GM18873 (cell line): ENCODE measurements at regions not wholly inside any gene's neighbourhood (a gene's known extent, or its start where the extent isn't known, plus 50 kb on each side); places are given as distances from the start of the nearest gene placed in this dataset.
A peak's percentile ranks its signal among the peaks of the same experiment; 100 is the strongest.
"Not testable (repeated sequence)": the region's sequence is repeated elsewhere in the genome, so short reads cannot be mapped to it uniquely, and the experiment has no call there.

Experiments
- ATAC-seq: cut with Tn5 transposase; IDR thresholded peaks from one replicate; pipeline ENCODE4 v1.9.1; 2021; ENCODE audit warnings: mild to moderate bottlenecking, moderate library complexity, moderate number of reproducible peaks; ENCODE audit not compliant: unreplicated experiment, low FRiP score

DNA sequence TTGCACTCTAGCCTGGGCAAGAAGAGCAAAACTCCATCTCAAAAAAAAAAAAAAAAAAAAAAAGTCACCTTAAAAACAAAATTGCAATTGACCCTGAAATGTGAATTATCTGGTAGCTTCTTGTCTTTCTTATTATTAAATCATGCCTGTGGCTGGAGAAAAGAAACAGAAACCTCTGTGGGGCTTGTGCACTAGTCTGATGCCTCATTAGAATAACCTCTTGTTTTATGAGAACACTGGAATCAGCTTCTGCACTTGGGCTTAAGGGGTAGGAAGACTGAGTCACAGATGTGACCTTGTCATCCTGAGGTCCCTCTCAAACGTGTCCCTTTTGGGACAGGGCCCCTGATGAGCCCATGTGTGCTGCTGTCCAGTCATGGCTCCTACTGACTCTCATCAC lies 237.9 kb downstream of the DACT1 start:
- ATAC-seq = no peak

DNA sequence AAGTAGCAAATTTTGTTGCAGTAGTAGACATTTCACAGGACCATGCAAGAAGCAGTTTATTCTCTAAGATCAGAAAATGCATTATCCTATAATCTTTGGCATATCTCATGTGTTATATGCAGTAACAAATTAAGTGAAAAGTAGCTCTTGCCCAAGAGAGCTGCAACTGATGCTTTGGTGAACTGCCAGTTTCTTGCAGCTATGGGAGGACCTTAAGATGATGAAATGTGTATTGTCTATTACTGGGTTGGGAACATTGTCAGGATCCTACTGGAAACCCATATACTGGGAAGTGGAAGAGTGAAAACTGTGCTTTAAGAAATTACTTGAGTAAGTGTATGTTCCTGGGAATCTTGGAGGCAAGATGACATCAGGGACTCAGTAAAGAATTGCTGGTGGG lies 238.8 kb downstream of the DACT1 start:
- no peak for ATAC-seq

DNA sequence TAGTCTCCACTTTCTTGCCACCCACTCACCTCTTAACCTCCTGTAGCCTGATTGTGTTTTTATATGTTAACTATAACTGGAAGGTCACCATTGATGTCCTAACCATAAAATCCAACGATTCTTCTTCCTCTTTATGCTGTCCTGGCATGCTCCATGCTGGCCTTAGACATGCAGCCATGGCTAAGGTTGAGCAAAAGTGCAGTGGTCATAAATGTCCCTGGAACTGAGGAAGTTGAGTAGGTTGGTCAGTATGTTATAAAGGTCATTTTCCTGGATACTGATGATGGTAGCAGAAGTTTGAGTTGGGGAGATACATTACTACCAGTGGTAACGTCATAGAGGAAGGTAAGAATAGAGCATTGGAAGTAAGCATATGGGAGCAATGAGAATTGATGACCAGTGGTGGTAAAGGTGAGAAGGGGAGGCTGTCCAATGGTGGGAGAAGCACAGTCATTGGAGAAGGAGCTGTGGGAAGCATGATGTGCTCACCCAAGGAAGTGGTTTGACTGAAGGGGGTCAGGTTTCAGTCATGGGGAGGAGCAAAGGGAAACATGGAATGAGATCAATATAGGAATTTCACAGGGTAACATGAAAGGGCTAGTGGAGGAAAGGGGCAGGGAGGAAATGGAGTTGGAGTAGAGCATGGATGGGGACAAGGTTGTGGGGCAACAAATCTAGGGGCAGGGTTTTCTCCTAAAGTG lies 240.8 kb downstream of the DACT1 start:
- ATAC-seq = no peak

DNA sequence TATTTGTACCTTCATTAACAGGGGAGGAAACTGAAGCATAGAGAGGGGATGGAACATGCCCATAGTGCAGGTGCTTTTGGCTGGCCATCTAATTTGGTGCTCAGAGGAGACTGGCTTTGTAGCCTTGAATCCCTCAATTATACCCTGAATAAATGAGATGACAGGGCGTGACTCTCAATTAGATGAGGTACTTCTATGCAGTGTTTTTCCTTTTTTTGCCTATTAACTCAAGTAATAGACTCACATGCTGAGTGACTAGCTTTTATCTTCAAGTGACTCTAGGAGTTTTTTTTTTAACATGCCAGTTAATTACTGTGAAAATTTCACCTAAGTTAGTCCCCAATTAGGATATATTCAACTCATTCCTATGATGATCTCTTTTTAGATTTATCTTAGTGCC lies 243.7 kb downstream of the DACT1 start:
- no peak for ATAC-seq

DNA sequence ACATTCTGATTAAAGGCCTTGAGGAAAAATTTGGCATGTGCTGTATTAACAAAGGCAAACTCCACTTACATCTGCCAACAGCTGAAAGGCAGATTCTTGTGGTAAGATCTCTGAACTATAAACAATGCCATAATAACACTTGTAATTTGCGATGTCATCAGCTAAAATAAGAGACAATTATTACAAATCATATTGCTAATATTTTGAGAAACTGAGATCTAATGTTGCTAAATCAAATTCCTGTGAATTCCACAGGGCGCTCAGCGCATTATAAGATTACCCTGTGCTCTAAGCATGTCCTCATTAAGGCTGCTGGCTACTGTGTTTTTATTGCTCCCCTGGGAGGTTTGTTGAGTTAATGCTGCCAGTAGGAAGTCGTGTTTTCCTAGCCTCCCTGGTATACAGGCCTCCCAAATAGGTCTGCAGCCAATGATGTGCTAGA lies 244.8 kb downstream of the DACT1 start:
- no peak for ATAC-seq

DNA sequence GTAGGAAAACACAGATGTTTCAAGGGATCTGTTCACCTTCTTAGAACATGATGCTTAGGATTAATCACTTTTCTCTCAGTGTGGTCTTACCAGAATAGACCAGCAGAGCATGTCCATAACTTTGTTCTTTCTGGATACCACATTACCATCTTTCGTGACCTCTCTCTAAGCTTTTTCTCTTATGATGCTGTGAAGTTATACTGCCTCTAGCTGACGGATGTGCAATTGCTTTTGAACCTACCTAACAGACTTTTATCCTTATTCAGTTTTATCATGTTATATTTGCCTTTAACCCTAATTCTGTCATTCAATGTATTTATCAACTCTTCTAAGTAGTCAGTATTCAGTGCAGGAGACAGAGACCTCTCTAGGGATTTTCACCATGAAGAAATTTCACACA lies 246.7 kb downstream of the DACT1 start:
- ATAC-seq = no peak

DNA sequence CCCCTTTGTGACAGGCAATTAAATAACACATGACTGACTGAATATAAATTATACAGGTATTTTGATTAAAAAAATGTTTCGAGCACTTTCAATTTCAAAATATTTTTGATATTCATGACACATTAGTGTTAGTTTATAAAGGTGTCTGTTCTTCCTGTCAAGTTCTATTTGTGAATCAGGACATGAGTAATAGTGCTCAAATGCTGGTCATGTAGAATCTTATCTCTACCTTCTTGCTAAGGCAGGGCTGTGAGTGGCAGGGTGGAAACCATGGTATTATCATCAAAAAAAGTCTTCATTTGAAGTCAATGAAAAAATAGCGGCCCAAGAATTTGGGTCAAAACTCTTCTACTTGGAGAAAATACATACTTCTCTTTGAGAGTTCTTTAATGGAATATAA lies 250.2 kb downstream of the DACT1 start:
- no peak for ATAC-seq

DNA sequence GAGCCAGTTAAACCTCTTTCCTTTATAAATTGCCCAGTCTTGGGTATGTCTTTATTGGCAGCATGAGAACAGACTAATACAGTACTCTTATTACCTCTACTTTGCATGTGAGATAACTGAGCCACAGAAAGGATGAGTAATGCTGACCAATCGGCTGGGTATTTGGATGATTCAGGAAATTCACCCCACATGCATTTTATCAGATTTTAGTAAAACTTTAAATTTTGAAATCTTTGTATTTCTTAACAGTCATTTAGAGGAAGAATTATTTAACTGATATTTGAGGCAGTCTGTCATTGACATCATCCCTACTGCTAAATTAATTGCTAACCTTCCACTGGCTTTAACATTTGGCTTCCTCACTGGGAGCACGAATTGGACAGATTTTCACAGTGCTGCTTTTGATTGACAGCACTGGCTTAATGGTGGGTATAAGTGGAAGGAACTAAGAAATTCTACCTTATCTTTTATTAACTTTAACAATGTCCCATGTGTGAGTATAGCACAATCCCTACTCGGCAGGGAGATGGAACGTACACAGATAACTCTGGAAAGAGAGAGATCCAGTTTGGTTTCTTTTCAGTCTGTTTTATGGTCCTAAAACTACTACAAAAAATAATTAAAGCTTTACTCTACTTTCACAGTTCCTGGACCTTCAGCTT lies 261.0 kb downstream of the DACT1 start:
- no peak for ATAC-seq

DNA sequence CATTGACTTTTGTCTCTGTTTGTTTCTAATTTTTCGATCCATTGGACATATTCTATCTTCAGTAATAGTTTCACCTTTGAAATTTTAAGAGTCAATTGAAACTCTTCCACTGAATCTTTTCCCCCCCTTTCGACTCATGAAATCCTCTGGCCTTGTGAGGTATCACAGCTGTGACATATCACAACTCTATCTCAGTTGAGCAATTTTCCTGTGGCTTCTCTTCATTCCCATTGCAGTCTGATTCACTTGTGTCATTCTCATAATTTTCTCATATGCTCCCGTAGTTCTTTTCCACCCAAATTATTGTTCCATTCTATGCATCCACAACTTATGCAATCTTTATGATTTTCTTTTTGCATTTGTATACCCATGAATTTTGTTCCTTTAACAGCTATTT lies 261.6 kb downstream of the DACT1 start:
- no peak for ATAC-seq

DNA sequence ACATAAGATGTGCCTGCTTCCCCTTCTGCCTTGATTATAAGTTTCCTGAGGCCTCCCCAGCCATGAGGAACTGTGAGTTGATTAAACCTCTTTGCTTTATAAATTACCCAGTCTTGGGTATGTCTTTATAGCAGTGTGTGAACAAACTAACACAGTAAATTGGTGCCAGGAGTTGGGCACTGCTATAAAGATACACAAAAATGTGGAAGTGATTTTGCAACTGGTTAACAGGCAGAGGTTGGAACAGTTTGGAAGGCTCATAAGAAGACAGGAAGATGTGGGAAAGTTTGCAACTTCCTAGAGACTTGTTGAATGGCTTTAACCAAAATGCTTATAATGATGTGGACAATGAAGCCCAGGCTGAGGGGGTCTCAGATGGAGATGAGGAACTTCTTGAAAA lies 264.1 kb downstream of the DACT1 start:
- ATAC-seq = no peak

DNA sequence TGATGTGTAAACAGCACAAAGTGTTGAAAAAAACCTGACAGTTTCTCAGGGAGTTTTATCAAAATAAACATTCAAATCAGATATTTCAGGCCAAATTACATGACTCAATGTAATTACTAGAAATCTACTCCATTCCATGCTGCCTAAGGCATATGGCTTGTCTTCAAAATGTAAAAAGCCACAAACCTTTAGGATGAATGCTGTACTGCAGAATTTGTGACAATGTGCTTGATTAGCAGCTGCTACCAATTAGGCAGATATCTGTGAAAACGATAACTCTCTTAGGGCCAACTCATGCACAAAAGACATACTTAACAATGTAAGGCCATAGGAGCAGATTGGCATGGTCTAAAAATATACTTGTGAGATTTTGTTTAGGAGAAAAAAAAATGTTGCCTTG lies 267.0 kb downstream of the DACT1 start:
- no peak for ATAC-seq

DNA sequence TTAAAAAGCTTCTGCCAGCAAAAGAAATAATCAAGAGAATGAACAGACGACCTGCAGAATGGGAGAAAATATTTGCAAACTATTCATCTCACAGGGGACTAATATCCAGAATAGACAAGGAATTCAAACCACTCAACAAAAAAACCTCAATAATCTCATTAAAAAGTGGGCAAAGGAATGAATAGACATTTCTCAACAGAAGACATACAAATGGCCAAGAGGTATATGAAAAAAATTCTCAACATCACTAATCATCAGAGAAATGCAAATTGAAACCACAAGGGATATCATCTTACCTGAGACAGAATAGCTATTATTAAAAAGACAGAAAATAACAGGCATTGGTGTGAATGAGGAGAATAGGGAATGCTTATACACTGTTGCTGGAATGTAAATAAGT lies 270.0 kb downstream of the DACT1 start:
- ATAC-seq = no peak

DNA sequence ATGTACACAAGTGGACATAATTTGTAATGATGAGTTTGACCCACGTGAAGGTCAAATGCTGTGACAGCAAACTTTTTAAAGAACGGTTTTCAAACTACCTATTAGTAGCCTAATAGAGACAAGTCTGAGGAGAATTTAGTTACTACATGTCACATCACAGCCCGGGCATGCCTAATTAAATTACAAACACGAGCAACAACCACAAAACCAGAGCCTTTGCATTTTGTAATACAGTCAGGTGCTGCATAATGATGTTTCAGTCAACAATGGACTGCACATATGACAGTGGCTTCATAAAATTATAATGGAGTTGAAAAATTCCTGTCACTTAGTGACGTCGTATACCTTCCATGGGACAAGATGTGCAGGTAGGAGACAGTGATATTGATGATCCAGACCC lies 274.5 kb downstream of the DACT1 start:
- no peak for ATAC-seq

DNA sequence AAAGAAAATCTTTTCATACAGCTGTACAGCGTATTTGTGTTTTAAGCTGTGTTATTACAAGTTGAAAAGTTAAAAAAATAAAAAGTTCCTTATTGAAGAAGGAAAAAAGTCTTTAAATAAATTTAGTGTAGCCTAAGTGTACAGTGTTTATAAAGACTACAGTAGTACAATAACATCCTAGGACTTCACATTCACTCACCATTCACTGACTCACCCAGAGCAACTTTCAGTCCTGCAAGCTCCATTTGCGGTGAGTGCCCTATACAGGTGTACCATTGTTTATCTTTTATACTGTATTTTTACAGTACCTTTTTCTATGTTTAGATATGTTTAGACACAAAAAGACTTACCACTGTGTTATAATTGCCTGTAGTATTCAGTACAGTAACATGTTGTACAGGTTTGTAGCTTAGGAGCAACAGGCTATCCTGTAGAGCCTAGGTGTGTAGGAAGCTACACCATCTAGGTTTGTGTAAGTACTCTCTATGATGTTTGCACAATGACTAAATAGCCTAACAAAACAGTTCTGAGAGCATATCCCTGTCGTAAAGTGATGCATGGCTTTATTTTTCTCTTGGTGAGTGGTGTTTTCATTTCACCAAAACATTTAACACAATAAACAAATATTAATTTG lies 275.2 kb downstream of the DACT1 start:
- no peak for ATAC-seq

DNA sequence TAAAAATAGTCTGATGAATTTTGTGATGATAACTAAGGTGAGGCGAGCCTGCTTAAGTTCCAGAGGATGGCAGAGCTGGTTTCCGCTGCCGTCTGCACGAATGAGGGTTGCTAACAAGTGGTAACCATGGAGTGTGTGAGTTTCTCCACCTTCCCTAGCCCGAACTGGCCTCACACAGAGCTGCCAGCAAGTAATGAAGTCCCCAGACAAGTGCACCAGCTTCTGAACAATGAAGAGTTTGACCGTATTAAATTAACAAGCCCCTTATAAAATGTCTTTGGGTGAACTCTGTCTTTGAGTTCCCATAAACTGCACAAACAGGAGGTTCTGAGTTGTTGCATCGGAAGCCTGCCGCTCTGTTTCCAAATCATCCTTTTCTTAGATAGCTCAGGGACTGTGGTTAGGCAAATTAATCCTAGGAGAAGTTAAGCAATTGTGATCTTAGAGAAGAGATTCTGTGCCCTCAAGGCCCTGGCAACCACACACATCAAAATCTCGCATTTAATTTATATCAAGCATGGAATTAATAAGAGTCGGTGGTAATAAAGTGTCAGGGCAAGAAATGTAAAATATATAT lies 274.1 kb upstream of the DAAM1 start:
- no peak for ATAC-seq

DNA sequence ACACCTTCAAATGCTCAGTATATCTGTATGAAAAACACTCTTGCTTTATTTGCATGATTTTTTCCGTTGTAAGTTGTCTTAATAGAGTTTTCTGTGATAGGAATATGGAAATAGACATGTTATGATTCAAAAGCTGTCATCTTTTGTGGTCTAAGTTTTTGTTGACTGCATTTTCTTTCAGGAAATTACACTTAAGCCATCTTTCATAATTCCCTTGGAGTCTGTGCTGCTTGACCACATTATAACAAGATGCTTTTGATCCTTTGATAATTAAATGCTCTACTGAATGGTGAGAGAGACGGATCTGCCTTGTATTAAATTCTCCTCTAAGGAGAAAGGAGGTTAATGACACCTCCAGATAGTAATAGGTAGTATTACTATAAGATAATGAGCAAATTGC lies 272.8 kb upstream of the DAAM1 start:
- no peak for ATAC-seq

DNA sequence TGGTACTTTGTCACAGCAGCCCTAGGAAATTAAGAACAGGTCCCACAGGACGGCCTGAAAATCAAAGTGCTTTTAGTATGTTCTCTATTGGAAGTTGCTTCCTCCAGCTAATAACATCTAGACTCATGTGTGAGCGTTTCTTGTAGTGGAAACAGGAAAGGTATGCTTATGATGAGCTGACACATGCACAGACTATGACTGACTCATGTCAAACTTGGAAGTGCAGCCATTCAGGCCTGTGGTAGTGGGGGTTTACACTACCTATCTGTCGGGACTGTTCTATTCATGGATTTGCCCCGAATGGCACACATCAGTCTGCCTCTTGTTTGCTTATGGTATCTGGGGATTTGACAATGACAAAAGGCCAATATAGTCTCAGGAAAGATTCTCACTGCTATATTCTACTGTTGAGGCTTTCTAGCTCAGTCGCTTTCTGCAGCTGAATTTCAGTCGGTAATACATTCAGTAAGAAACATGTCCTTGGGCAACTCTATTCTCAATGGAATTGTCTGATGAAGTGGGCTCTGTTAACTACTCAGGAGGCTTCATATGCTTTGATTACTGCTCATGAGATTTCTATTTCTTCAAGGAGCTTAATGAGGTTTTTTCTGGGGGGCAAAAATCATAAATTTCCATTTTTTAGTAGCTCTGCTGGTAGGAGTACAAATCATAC lies 270.3 kb upstream of the DAAM1 start:
- ATAC-seq = no peak

DNA sequence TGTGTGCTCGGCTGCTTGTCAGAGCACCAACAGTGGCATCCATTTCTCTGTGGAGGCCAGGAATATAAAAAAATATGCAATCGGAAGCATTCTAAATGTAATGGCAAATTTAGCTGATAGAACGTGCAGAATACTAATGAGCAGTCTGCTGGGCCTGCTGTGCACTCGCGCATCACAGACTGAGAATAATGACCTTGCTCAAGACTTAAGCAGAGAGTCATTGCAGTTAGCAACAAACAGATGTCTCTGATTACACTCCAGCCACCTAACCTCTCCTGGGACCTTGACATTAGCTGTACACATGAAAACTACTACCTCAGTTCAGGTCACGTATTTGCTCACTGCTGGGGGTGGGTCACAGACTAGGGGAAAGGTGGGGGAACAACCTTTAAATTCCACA lies 269.2 kb upstream of the DAAM1 start:
- ATAC-seq = peak; percentile 71

DNA sequence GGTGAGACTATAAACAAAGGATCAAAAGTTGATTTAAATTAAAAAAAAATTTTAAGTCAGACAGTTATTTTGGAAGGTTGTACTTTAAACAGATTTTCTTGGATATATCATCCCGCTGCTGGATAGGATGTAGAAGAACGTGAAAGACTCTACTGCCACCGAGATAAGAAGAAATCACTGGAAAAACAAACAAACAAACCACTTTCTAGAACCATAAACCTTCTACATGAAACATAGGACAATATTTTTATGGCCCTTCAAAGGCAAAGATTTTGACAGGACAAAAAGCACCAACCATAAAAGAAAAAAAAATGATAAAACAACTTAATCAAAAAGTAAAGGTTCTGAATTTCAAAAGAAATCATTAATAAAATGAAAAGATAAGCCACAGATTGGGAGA lies 268.2 kb upstream of the DAAM1 start:
- no peak for ATAC-seq

DNA sequence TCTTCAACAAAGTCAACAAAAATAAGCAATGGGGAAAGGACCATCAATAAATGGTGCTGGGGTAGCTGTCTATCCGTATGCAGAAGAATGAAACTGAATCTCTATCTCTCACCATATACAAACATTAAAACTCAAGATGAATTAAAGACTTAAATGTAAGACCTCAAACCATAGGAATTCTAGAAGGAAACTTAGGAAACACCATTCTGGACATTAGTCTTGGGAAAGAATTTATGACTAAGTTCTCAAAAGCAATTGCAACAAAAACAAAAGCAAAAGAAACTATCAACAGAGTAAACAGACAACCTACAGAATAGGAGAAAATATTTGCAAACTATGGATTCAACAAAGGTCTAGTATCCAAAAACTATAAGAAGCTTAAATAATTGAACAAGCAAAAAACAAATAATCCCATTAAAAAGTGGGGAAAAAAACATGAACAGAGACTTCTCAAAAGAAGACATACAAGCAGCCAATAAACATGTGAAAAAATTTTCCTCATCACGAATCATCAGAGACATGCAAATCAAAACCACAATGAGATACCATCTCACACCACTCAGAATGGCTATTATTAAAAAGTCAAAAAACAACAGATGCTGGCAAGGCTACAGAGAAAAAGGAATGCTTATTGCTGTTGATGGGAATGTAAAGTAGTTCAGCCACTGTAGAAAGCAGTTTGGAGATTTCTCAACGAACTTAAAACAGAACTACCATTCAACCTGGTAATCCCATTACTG lies 266.1 kb upstream of the DAAM1 start:
- ATAC-seq = not testable (repeated sequence)
